H1 (cell line): ENCODE measurements at regions not wholly inside any gene's neighbourhood (a gene's known extent, or its start where the extent isn't known, plus 50 kb on each side); places are given as distances from the start of the nearest gene placed in this dataset.

Source experiments
- CTCF ChIA-PET: fragments of 300-600 bp; sonication (Branson Sonifier 250); formaldehyde crosslinking; loops from one replicate; lab custom pipeline; 2021; ENCODE audit not compliant: partially characterized antibody; lab: Charles Lee
- POLR2A ChIA-PET: fragments of 300-600 bp; sonication (Branson Sonifier 250); formaldehyde crosslinking; loops from one replicate; lab custom pipeline; 2021; ENCODE audit warnings: inconsistent platforms; ENCODE audit not compliant: partially characterized antibody; lab: Charles Lee
- DNase-seq, 2 experiments: peaks; one replicate each; pipeline versions ENCODE4 v3.0.0 to v3.0.0-alpha.2; 2010 to 2022; ENCODE audit warnings: low spot score in 2 of 2, low read depth in 1 of 2, mixed read lengths in 1 of 2
- FAIRE-seq: peaks from 2 replicates; lab custom pipeline; 2011; peaks lifted over from hg19 to GRCh38; lab: Jason Lieb, UNC
- H2AFZ ChIP-seq: 2 replicates; pipeline ENCODE4 v1.8.1; 2012; ENCODE audit warnings: low read length, inconsistent platforms
- H2AK5ac ChIP-seq: 2 replicates; pipeline ENCODE4 v1.6.1; 2013; ENCODE audit warnings: low read depth, low read length
- H2BK120ac ChIP-seq: replicated peaks from 2 replicates; pipeline ENCODE3; 2013; ENCODE audit warnings: low read depth, low read length, inconsistent platforms
- H2BK12ac ChIP-seq: 2 replicates; pipeline ENCODE4 v1.6.1; 2013; ENCODE audit warnings: low read depth, low read length
- H2BK15ac ChIP-seq: 2 replicates; pipeline ENCODE4 v1.6.1; 2013; ENCODE audit warnings: low read length
- H2BK20ac ChIP-seq: 2 replicates; pipeline ENCODE4 v1.6.1; 2013; ENCODE audit warnings: low read length
- H2BK5ac ChIP-seq: 2 replicates; pipeline ENCODE4 v1.6.1; 2013; ENCODE audit warnings: low read depth, low read length
- H3K14ac ChIP-seq: 2 replicates; pipeline ENCODE4 v1.6.1; 2013; ENCODE audit warnings: inconsistent platforms; ENCODE audit not compliant: insufficient read length
- H3K18ac ChIP-seq: 2 replicates; pipeline ENCODE4 v1.6.1; 2013; ENCODE audit warnings: low read length; ENCODE audit errors: extremely low read depth
- H3K23ac ChIP-seq: 2 replicates; pipeline ENCODE4 v1.6.1; 2013; ENCODE audit warnings: inconsistent platforms; ENCODE audit not compliant: insufficient read length
- H3K23me2 ChIP-seq: 2 replicates; pipeline ENCODE4 v1.6.1; 2013; ENCODE audit warnings: low read depth, low read length
- H3K27ac ChIP-seq: 2 replicates; pipeline ENCODE4 v1.6.1; 2011; ENCODE audit warnings: low read depth, low read length, inconsistent platforms
- H3K27me3 ChIP-seq, 4 experiments: replicated peaks in 1 of 4; 1 replicate in 1 of 4; 2 replicates in 3 of 4; pipeline versions ENCODE4 v1.6.1 to v1.8.1; 2011 to 2013; ENCODE audit warnings: low read length in 3 of 4, mild to moderate bottlenecking in 3 of 4, inconsistent platforms in 2 of 4, mixed read lengths in 2 of 4, moderate library complexity in 1 of 4; ENCODE audit not compliant: control insufficient read depth in 3 of 4, insufficient read depth in 3 of 4; ENCODE audit errors: extremely low read depth in 1 of 4
- H3K36me3 ChIP-seq, 4 experiments: 2 replicates each; pipeline versions ENCODE4 v1.6.1 to v1.8.1; 2011 to 2013; ENCODE audit warnings: mild to moderate bottlenecking in 4 of 4, low read length in 3 of 4, moderate library complexity in 2 of 4, control low read depth in 1 of 4, inconsistent platforms in 1 of 4; ENCODE audit not compliant: insufficient read depth in 4 of 4, control insufficient read depth in 2 of 4
- H3K4ac ChIP-seq: replicated peaks from 2 replicates; pipeline ENCODE3; 2013; ENCODE audit warnings: low read length, low read depth, mixed read lengths, inconsistent platforms; ENCODE audit not compliant: insufficient read length
- H3K4me1 ChIP-seq, 4 experiments: replicated peaks in 1 of 4; 1 replicate in 1 of 4; 2 replicates in 3 of 4; pipeline versions ENCODE4 v1.6.1 to v1.8.1; 2011 to 2013; ENCODE audit warnings: low read length in 3 of 4, inconsistent platforms in 2 of 4, mixed read lengths in 1 of 4; ENCODE audit not compliant: insufficient read depth in 4 of 4, control insufficient read depth in 3 of 4
- H3K4me2 ChIP-seq, 2 experiments: 2 replicates each; pipeline versions ENCODE4 v1.6.1 to v1.8.1; 2011 to 2013; ENCODE audit warnings: low read depth in 2 of 2, low read length in 2 of 2, control low read depth in 1 of 2, inconsistent platforms in 1 of 2, mild to moderate bottlenecking in 1 of 2; ENCODE audit not compliant: insufficient read depth in 1 of 2
- H3K4me3 ChIP-seq, 4 experiments: fragments of 200-600, 300-600 bp in 1 of 4; sonication (generic), shearing (Covaris generic), sonication (Bioruptor Twin) in 1 of 4; 2 replicates each; pipeline versions ENCODE4 v1.5.1 to v1.8.1; 2011 to 2016; ENCODE audit warnings: low read length in 4 of 4, low read depth in 3 of 4, control low read depth in 2 of 4, inconsistent platforms in 2 of 4, mild to moderate bottlenecking in 2 of 4, mixed read lengths in 1 of 4, moderate library complexity in 1 of 4; ENCODE audit not compliant: insufficient read depth in 2 of 4; ENCODE audit errors: extremely low read depth in 1 of 4
- H3K56ac ChIP-seq: replicated peaks from 2 replicates; pipeline ENCODE3; 2013; ENCODE audit warnings: low read depth, mild to moderate bottlenecking, mixed read lengths, low read length, inconsistent platforms; ENCODE audit not compliant: insufficient read length
- H3K79me1 ChIP-seq: 2 replicates; pipeline ENCODE4 v1.6.1; 2013; ENCODE audit warnings: low read depth, low read length, control low read depth
- H3K79me2 ChIP-seq, 2 experiments: 2 replicates each; pipeline versions ENCODE4 v1.6.1 to v1.8.1; 2012 to 2013; ENCODE audit warnings: low read length in 2 of 2, mild to moderate bottlenecking in 2 of 2, inconsistent platforms in 1 of 2; ENCODE audit not compliant: insufficient read depth in 2 of 2, control insufficient read depth in 1 of 2
- H3K9ac ChIP-seq, 4 experiments: replicated peaks in 1 of 4; 1 replicate in 1 of 4; 2 replicates in 3 of 4; pipeline versions ENCODE4 v1.6.1 to v1.8.1; 2011 to 2013; ENCODE audit warnings: low read depth in 3 of 4, low read length in 3 of 4, control low read depth in 2 of 4, mild to moderate bottlenecking in 2 of 4, moderate library complexity in 2 of 4, inconsistent platforms in 1 of 4; ENCODE audit errors: extremely low read depth in 1 of 4
- H3K9me3 ChIP-seq, 2 experiments: 2 replicates each; pipeline versions ENCODE4 v1.6.1 to v1.8.1; 2012 to 2013; ENCODE audit warnings: mild to moderate bottlenecking in 2 of 2, moderate library complexity in 2 of 2, control low read depth in 1 of 2, inconsistent platforms in 1 of 2, low read depth in 1 of 2, low read length in 1 of 2, mixed read lengths in 1 of 2; ENCODE audit not compliant: insufficient read depth in 2 of 2
- H4K20me1 ChIP-seq, 2 experiments: replicated peaks in 1 of 2; 2 replicates each; pipeline versions ENCODE3 to v1.8.1; 2011 to 2013; ENCODE audit warnings: inconsistent platforms in 2 of 2, low read length in 2 of 2, mild to moderate bottlenecking in 1 of 2; ENCODE audit not compliant: insufficient read depth in 2 of 2, control insufficient read depth in 1 of 2
- H4K5ac ChIP-seq: 2 replicates; pipeline ENCODE4 v1.6.1; 2013; ENCODE audit warnings: low read length, low read depth, mixed read lengths, inconsistent platforms; ENCODE audit not compliant: insufficient read length
- H4K8ac ChIP-seq: 2 replicates; pipeline ENCODE4 v1.8.0; 2013; ENCODE audit warnings: mild to moderate bottlenecking, moderate library complexity, low read length, inconsistent platforms; ENCODE audit not compliant: insufficient read depth; ENCODE audit errors: extremely low read depth
- H4K91ac ChIP-seq: replicated peaks from 2 replicates; pipeline ENCODE3; 2013; ENCODE audit warnings: low read length, mixed read lengths, inconsistent platforms; ENCODE audit not compliant: insufficient read length
- CTCF ChIP-seq, 3 experiments: IDR thresholded peaks; 1 replicate in 2 of 3; 2 replicates in 1 of 3; pipeline versions ENCODE4 v1.5.1 to v1.6.1; 2011; ENCODE audit warnings: low read length in 3 of 3, mild to moderate bottlenecking in 3 of 3, inconsistent platforms in 2 of 3, low read depth in 1 of 3, moderate library complexity in 1 of 3; ENCODE audit not compliant: insufficient read depth in 1 of 3; ENCODE audit errors: control extremely low read depth in 1 of 3
- EGR1 ChIP-seq: IDR thresholded peaks from 2 replicates; pipeline ENCODE4 v1.6.1; 2011; ENCODE audit warnings: low read depth, low read length, borderline replicate concordance
- RAD21 ChIP-seq, 2 experiments: IDR thresholded peaks in 1 of 2; conservative IDR thresholded peaks in 1 of 2; 2 replicates each; pipeline ENCODE4 v1.6.1; 2011; ENCODE audit warnings: low read depth in 2 of 2, low read length in 2 of 2, improper control_type of control experiment in 1 of 2, inconsistent platforms in 1 of 2, mild to moderate bottlenecking in 1 of 2, moderate library complexity in 1 of 2
- WGBS, 2 experiments: shearing (Covaris generic) in 1 of 2; methylation state at CpG; one replicate each; pipeline versions ENCODE4 v1.1.6 to v1.1.7; 2013 to 2015; ENCODE audit warnings: low lambda C conversion rate in 2 of 2, mixed read lengths in 2 of 2, inconsistent platforms in 1 of 2, low coverage in 1 of 2, missing lambda C conversion rate in 1 of 2; ENCODE audit not compliant: insufficient replicate concordance in 2 of 2, insufficient coverage in 1 of 2, insufficient read length in 1 of 2; ENCODE audit errors: extremely low coverage in 1 of 2, missing lambda C conversion rate in 1 of 2; 5-methylcytosine and 5-hydroxymethylcytosine counted together

GRCh38 chr14:86640288-86640687 lies 1110.3 kb downstream of the FLRT2 start:
- POLR2A ChIA-PET, result no interaction called here
- CTCF ChIA-PET, result no interaction called here
- no peak overlapping the region for H2BK120ac ChIP-seq
- no peak for TF ChIP-seq CTCF (IDR thresholded peaks at IDR 0.05; ENCODE audit: control extremely low read depth in 1 of 3, insufficient read depth in 1 of 3, low read depth in 1 of 3, low read length in 3 of 3)
- TF ChIP-seq RAD21 (IDR thresholded peaks at IDR 0.05 in 1 of 2, conservative IDR thresholded peaks at IDR 0.05 in 1 of 2; ENCODE audit: low read depth in 2 of 2, low read length in 2 of 2), result peak in 1 of 2 experiments; percentile 11; a peak in 1 of 4 replicates
- no peak for TF ChIP-seq EGR1
- H3K9ac ChIP-seq, result no peak overlapping the region
- no peak overlapping the region for H2BK12ac ChIP-seq
- no peak overlapping the region for H3K18ac ChIP-seq
- H3K36me3 ChIP-seq, result no peaks in the 10 kb centered on the region
- H4K8ac ChIP-seq, result no peak overlapping the region
- no peak overlapping the region for H3K14ac ChIP-seq
- WGBS, 2 experiments, result 78% methylated on average over 3 of the region's 3 CpGs; no CpG with 5 or more reads in 1 of the 2 experiments
- no peak overlapping the region for H2BK15ac ChIP-seq
- H3K4ac ChIP-seq, result no peak overlapping the region
- H2BK20ac ChIP-seq, result no peak overlapping the region
- no peak overlapping the region for H4K5ac ChIP-seq
- no peak overlapping the region for H3K23ac ChIP-seq
- H3K79me2 ChIP-seq, result no peaks in the 10 kb centered on the region
- H3K27ac ChIP-seq, result no peak overlapping the region
- H3K4me2 ChIP-seq, result no peak overlapping the region
- H4K20me1 ChIP-seq, result no peaks in the 10 kb centered on the region
- H3K9me3 ChIP-seq, result no peaks in the 10 kb centered on the region
- no peaks in the 10 kb centered on the region for H3K4me1 ChIP-seq
- FAIRE-seq, result no peak
- no peak for DNase-seq
- H3K56ac ChIP-seq, result no peak overlapping the region
- H2AFZ ChIP-seq, result no peak overlapping the region
- no peak overlapping the region for H4K91ac ChIP-seq
- no peaks in the 10 kb centered on the region for H3K27me3 ChIP-seq
- no peaks in the 10 kb centered on the region for H3K23me2 ChIP-seq
- H3K79me1 ChIP-seq, result no peaks in the 10 kb centered on the region
- no peak overlapping the region for H2AK5ac ChIP-seq
- H3K4me3 ChIP-seq, result no peak overlapping the region
- H2BK5ac ChIP-seq, result no peak overlapping the region
